ENCODE measurements at regions not wholly inside any gene's neighbourhood (a gene's known extent, or its start where the extent isn't known, plus 50 kb on each side); places are given as distances from the start of the nearest gene placed in this dataset.
A peak's percentile ranks its signal among the peaks of the same experiment; 100 is the strongest.

DNA sequence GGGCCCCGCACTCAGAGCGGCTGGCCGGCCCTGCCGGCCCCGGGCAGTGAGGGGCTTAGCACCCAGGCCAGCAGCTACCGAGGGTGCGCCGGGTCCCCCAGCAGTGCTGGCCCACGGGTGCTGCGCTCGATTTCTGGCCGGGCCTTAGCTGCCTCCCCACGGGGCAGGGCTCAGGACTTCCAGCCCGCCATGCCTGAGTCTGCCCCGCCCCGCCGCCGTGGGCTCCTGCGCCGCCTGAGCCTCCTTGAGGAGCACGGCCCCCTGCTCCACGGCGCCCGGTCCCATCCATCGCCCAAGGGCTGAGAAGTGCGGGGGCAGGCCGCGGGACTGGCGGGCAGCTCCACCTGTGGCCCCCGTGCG, 67.9 kb upstream of the AMZ2 start:
- Histone ChIP-seq H3K9me3 (no peaks in the 10 kb centered on the region), H3K4me3 (no peak overlapping the region), H3K4me1 (no peaks in the 10 kb centered on the region), H3K27me3 (no peaks in the 10 kb centered on the region), H3K27ac (no peak overlapping the region), H3K36me3 (no peaks in the 10 kb centered on the region)
- intact Hi-C loops (cut with DNase I; ENCODE audit: low total_unique reads): loop anchor here (10.0 kb wide), 1 partner anchor 285 kb away; no protein-coding TSS in a partner anchor
- in situ Hi-C loops (cut with MboI; ENCODE audit: low pct_ligation_motif_present in 1 of 4, low pct_unique_long_range_greater_than_20kb in 1 of 4, low sequenced_read_pairs in 3 of 4): loop anchor here in 1 of 4 donors (10.0 kb wide), 1 partner anchor 285 kb away; no protein-coding TSS in a partner anchor
- TF ChIP-seq POLR2AphosphoS5 (IDR thresholded peaks at IDR 0.05): no peak
- TF ChIP-seq POLR2A (IDR thresholded peaks at IDR 0.05): no peak
- no peak for TF ChIP-seq EP300 (IDR thresholded peaks at IDR 0.05; ENCODE audit: low read depth)
- TF ChIP-seq, protein P1, sequence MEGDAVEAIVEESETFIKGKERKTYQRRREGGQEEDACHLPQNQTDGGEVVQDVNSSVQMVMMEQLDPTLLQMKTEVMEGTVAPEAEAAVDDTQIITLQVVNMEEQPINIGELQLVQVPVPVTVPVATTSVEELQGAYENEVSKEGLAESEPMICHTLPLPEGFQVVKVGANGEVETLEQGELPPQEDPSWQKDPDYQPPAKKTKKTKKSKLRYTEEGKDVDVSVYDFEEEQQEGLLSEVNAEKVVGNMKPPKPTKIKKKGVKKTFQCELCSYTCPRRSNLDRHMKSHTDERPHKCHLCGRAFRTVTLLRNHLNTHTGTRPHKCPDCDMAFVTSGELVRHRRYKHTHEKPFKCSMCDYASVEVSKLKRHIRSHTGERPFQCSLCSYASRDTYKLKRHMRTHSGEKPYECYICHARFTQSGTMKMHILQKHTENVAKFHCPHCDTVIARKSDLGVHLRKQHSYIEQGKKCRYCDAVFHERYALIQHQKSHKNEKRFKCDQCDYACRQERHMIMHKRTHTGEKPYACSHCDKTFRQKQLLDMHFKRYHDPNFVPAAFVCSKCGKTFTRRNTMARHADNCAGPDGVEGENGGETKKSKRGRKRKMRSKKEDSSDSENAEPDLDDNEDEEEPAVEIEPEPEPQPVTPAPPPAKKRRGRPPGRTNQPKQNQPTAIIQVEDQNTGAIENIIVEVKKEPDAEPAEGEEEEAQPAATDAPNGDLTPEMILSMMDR (IDR thresholded peaks at IDR 0.05): no peak
- 99% methylated on average over 15 of the region's 31 CpGs; no CpG with 5 or more reads in 1 of the 2 donors for WGBS, 2 donors (ENCODE audit: low coverage in 1 of 2)
- DNase-seq: no peak

DNA sequence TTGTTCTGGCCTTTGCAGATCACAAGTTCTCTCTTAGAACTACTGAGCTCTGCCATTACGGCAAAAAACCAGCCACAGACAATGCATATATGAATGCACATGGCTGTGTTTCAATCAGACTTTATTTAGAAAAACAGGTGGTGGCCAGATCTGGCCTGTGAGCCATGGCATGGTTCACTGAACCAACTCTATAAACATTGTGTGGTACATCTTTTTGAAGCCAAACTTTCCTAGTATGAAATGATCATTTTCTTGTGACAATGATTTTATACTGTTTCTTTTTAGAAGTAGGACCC, 65.9 kb upstream of the AMZ2 start:
- Histone ChIP-seq H3K4me3 (no peak overlapping the region), H3K9me3 (no peaks in the 10 kb centered on the region), H3K4me1 (no peaks in the 10 kb centered on the region), H3K27ac (no peak overlapping the region), H3K36me3 (no peaks in the 10 kb centered on the region), H3K27me3 (no peaks in the 10 kb centered on the region)
- in situ Hi-C loops (cut with MboI; ENCODE audit: low pct_ligation_motif_present in 1 of 4, low pct_unique_long_range_greater_than_20kb in 1 of 4, low sequenced_read_pairs in 3 of 4) (no loop called here), intact Hi-C loops (cut with DNase I; ENCODE audit: low total_unique reads) (no loop called here)
- no peak for DNase-seq
- TF ChIP-seq, protein P1 (IDR thresholded peaks at IDR 0.05): no peak
- TF ChIP-seq POLR2A (IDR thresholded peaks at IDR 0.05): no peak
- no peak for TF ChIP-seq POLR2AphosphoS5 (IDR thresholded peaks at IDR 0.05)
- no peak for TF ChIP-seq EP300 (IDR thresholded peaks at IDR 0.05; ENCODE audit: low read depth)
- WGBS, 2 donors (ENCODE audit: low coverage in 1 of 2): 86 to 87% methylated on average over 1 of the region's 1 CpG

DNA sequence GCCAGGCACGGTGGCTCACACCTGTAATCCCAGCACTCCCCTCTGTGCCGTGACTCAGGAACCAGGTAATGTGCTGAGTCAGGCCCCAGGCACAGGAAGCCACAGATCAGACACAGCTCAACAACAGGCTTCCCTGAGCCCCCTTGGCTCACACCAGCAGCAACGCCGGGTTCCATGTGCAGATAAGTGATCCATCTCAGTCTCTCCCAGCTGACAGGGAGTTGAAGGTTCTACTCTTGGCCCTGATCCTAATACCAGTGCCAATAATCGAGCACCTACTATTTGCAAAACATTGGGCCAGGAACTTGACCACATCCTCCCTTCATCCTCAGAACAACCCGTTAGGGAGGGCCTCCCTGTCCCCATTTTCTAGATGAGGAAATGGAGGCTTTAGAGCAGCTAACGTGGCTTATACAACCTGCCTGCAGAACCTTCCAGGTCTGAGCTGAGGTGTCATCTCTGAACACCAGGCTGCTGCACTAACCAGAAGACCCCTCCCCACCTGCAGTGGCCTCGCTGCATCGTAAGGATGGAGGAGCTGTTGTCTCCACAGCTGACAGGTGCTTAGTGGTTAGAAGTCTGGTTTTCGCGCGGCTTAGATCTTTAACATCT, 64.8 kb upstream of the AMZ2 start:
- in situ Hi-C loops (cut with MboI; ENCODE audit: low pct_ligation_motif_present in 1 of 4, low pct_unique_long_range_greater_than_20kb in 1 of 4, low sequenced_read_pairs in 3 of 4): no loop called here
- H3K36me3 ChIP-seq: no peaks in the 10 kb centered on the region
- 71 to 92% methylated on average over 4 to 12 of the region's 12 CpGs for WGBS, 2 donors (ENCODE audit: low coverage in 1 of 2)
- TF ChIP-seq POLR2AphosphoS5 (IDR thresholded peaks at IDR 0.05) (no peak), POLR2A (IDR thresholded peaks at IDR 0.05) (no peak), EP300 (IDR thresholded peaks at IDR 0.05; ENCODE audit: low read depth) (no peak)
- TF ChIP-seq, protein P1 (IDR thresholded peaks at IDR 0.05): no peak
- peak; percentile 44 for DNase-seq
- no peak overlapping the region for H3K4me3 ChIP-seq
- H3K27me3 ChIP-seq: no peaks in the 10 kb centered on the region
- intact Hi-C loops (cut with DNase I; ENCODE audit: low total_unique reads): no loop called here
- no peaks in the 10 kb centered on the region for H3K4me1 ChIP-seq
- no peaks in the 10 kb centered on the region for H3K9me3 ChIP-seq
- peak overlapping the region in 1 of 4 donors; percentile 21 for H3K27ac ChIP-seq

DNA sequence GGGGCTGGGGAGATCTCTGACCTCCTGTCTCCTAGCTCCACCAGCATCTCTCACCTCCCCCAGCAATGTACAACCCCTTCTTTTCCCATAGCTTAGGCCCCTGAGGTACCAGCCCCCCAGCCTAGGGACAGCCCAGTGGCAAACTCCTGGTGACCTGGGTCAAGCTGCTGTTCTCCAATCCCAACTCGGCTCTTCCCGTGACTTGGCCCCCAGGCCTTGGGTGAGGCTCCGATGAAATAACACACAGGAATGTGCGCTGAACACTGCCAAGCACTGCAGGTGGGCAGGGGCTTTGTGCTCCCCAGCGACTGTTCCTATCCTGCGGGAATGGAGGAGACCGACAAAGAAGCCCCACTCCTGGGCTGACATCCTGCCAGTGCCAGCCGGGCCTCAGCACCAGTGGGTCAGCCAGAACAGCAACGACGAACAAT, 63.7 kb upstream of the AMZ2 start:
- WGBS, 2 donors (ENCODE audit: low coverage in 1 of 2): 73% methylated on average over 10 of the region's 10 CpGs; no CpG with 5 or more reads in 1 of the 2 donors
- peak overlapping the region in 3 of 4 donors; percentile 1 to 21 (median 5) for H3K27ac ChIP-seq

More for the DNA sequence above, 63.7 kb upstream of the AMZ2 start:
- DNase-seq: no peak
- Histone ChIP-seq H3K4me3 (no peak overlapping the region), H3K9me3 (no peaks in the 10 kb centered on the region), H3K4me1 (no peaks in the 10 kb centered on the region), H3K27me3 (no peaks in the 10 kb centered on the region), H3K36me3 (no peaks in the 10 kb centered on the region)
- in situ Hi-C loops (cut with MboI; ENCODE audit: low pct_ligation_motif_present in 1 of 4, low pct_unique_long_range_greater_than_20kb in 1 of 4, low sequenced_read_pairs in 3 of 4) (no loop called here), intact Hi-C loops (cut with DNase I; ENCODE audit: low total_unique reads) (no loop called here)
- TF ChIP-seq POLR2A (IDR thresholded peaks at IDR 0.05): no peak
- TF ChIP-seq, protein P1 (IDR thresholded peaks at IDR 0.05): no peak
- TF ChIP-seq EP300 (IDR thresholded peaks at IDR 0.05; ENCODE audit: low read depth): no peak
- no peak for TF ChIP-seq POLR2AphosphoS5 (IDR thresholded peaks at IDR 0.05)
